ENCODE measurements at regions not wholly inside any gene's neighbourhood (a gene's known extent, or its start where the extent isn't known, plus 50 kb on each side); places are given as distances from the start of the nearest gene placed in this dataset.

DNA sequence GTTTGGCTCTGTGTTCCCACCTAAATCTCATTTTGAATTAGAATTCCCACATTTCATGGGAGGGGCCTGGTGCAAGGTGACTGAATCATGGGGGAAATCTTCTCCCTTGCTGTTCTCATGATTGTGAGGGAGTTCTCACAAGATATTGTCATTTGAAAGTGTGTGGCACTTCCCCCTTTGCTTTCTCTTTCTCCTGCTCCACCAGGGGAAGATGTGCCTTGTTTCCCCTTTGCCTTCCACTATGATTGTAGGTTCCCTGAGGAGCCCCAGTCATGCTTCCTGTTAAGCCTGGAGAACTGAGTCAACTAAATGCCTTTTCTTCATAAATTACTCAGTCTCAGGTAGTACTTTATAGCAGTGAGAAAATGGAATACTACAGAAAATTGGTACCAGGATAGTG, 157.2 kb upstream of the TPRG1 start:
- Histone ChIP-seq H2AFZ (ENCODE audit: low read length) (no peak overlapping the region), H3K79me2 (ENCODE audit: insufficient read depth, low read length) (no peaks in the 10 kb centered on the region), H3K4me2 (ENCODE audit: low read depth, low read length) (no peak overlapping the region), H3K9me3 (ENCODE audit: low read length) (no peaks in the 10 kb centered on the region), H3K27me3 (ENCODE audit: control insufficient read depth in 1 of 2, insufficient read depth in 2 of 2, low read length in 2 of 2) (no peaks in the 10 kb centered on the region), H3K9ac (ENCODE audit: insufficient read depth, low read depth, low read length) (no peak overlapping the region), H3K4me1 (ENCODE audit: insufficient read depth, low read length) (no peaks in the 10 kb centered on the region), H4K20me1 (ENCODE audit: insufficient read depth, low read length) (no peaks in the 10 kb centered on the region), H3K27ac (ENCODE audit: extremely low read length, insufficient read depth, low read length) (no peak overlapping the region), H3K4me3 (replicated peaks in 1 of 3; ENCODE audit: insufficient read depth in 1 of 3, low read depth in 2 of 3, low read length in 3 of 3) (no peak overlapping the region), H3K36me3 (replicated peaks in 1 of 2; ENCODE audit: control insufficient read depth in 1 of 2, insufficient read depth in 2 of 2, low read length in 2 of 2) (no peaks in the 10 kb centered on the region)
- FAIRE-seq (no peak), ATAC-seq (no peak), DNase-seq (ENCODE audit: low spot score) (no peak)
- POLR2A ChIA-PET: no interaction called here
- BruUV-seq (replicated peaks): no TSS peak
- CTCF ChIA-PET (ENCODE audit: low intra/inter-chr PET ratio, low total read pairs): no interaction called here
- TF ChIP-seq MZF1 (CRISPR knock-in tag; IDR thresholded peaks at IDR 0.05; ENCODE audit: borderline replicate concordance) (no peak), MAF1 (CRISPR knock-in tag; IDR thresholded peaks at IDR 0.05; ENCODE audit: borderline replicate concordance) (no peak), FOXA1 (IDR thresholded peaks at IDR 0.05) (no peak), FOXA1 (CRISPR knock-in tag; IDR thresholded peaks at IDR 0.05) (no peak), PRPF4 (IDR thresholded peaks at IDR 0.05; ENCODE audit: low read depth, low read length, poor library complexity, severe bottlenecking) (no peak), ZNF629 (CRISPR knock-in tag; conservative IDR thresholded peaks at IDR 0.05) (no peak), YY1 (IDR thresholded peaks at IDR 0.05; ENCODE audit: insufficient read depth, insufficient replicate concordance, low read depth, low read length) (no peak), ZBTB21 (CRISPR knock-in tag; IDR thresholded peaks at IDR 0.05) (no peak), ZNF101 (CRISPR knock-in tag; IDR thresholded peaks at IDR 0.05; ENCODE audit: borderline replicate concordance, low read depth) (no peak), ZNF766 (CRISPR knock-in tag; IDR thresholded peaks at IDR 0.05; ENCODE audit: borderline replicate concordance) (no peak), CBX5 (CRISPR knock-in tag; IDR thresholded peaks at IDR 0.05; ENCODE audit: borderline replicate concordance) (no peak), ZSCAN22 (CRISPR knock-in tag; IDR thresholded peaks at IDR 0.05) (no peak)
- TF ChIP-seq, protein P1, sequence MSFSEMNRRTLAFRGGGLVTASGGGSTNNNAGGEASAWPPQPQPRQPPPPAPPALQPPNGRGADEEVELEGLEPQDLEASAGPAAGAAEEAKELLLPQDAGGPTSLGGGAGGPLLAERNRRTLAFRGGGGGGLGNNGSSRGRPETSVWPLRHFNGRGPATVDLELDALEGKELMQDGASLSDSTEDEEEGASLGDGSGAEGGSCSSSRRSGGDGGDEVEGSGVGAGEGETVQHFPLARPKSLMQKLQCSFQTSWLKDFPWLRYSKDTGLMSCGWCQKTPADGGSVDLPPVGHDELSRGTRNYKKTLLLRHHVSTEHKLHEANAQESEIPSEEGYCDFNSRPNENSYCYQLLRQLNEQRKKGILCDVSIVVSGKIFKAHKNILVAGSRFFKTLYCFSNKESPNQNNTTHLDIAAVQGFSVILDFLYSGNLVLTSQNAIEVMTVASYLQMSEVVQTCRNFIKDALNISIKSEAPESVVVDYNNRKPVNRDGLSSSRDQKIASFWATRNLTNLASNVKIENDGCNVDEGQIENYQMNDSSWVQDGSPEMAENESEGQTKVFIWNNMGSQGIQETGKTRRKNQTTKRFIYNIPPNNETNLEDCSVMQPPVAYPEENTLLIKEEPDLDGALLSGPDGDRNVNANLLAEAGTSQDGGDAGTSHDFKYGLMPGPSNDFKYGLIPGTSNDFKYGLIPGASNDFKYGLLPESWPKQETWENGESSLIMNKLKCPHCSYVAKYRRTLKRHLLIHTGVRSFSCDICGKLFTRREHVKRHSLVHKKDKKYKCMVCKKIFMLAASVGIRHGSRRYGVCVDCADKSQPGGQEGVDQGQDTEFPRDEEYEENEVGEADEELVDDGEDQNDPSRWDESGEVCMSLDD (CRISPR knock-in tag; IDR thresholded peaks at IDR 0.05; ENCODE audit: borderline replicate concordance): no peak
- TF ChIP-seq, protein P2, sequence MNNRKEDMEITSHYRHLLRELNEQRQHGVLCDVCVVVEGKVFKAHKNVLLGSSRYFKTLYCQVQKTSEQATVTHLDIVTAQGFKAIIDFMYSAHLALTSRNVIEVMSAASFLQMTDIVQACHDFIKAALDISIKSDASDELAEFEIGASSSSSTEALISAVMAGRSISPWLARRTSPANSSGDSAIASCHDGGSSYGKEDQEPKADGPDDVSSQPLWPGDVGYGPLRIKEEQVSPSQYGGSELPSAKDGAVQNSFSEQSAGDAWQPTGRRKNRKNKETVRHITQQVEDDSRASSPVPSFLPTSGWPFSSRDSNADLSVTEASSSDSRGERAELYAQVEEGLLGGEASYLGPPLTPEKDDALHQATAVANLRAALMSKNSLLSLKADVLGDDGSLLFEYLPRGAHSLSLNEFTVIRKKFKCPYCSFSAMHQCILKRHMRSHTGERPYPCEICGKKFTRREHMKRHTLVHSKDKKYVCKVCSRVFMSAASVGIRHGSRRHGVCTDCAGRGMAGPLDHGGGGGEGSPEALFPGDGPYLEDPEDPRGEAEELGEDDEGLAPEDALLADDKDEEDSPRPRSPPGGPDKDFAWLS (CRISPR knock-in tag; IDR thresholded peaks at IDR 0.05; ENCODE audit: borderline replicate concordance): no peak
- in situ Hi-C loops (cut with HindIII; ENCODE audit: extremely low pct_ligation_motif_present, low pct_unique_long_range_greater_than_20kb) (no loop called here), intact Hi-C loops (cut with micrococcal nuclease; ENCODE audit: unreplicated experiment) (no loop called here)
